DMS53 treated with DMSO at 0.1 percent for 48 hours (cell line): ENCODE measurements at regions not wholly inside any gene's neighbourhood (a gene's known extent, or its start where the extent isn't known, plus 50 kb on each side); places are given as distances from the start of the nearest gene placed in this dataset.

Experiments used
- DNase-seq: peaks from one replicate; lab custom pipeline; 2025; ENCODE audit not compliant: unreplicated experiment; lab: John Stamatoyannopoulos, UW

DNA sequence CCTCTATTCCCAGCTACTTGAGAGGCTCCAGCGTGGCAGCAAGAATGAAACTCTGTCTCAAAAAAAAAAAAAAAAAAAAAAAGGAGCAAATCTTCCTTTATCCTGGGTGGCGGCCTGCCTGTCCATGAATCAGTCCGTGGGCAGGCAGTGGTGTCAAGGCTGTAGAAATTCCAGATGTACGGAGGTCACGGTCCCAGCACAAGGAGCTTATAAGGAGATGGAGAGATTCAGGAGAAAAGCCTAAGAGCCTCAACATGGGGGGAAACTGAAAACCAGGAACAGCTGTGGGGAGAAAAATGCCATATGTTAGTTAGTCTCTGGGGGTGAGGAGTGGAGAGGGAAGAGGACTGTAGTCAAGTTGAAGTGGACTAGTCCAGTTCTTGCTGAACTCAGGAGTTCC is 130.5 kb upstream of the CRY1 start:
- DNase-seq: no peak

DNA sequence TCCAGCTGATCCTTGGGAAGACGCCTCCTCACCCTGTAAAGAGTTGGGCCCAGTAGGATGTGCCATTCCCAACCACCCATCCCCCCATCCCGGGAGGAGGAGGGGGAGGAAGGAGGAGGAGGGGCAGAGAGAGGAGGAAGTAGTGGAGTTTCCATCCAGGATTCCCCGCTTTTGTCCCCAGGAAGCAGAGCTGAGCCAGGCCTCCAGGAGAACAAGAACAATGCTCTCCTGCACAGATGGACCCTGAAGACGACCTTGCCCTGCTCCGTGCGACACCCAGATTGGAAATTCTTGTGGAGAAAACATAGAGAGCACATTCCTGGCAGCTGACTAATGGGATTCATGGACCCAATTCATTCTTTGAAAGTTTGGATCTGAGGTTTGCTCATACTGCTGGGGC is 132.3 kb upstream of the CRY1 start:
- no peak for DNase-seq

DNA sequence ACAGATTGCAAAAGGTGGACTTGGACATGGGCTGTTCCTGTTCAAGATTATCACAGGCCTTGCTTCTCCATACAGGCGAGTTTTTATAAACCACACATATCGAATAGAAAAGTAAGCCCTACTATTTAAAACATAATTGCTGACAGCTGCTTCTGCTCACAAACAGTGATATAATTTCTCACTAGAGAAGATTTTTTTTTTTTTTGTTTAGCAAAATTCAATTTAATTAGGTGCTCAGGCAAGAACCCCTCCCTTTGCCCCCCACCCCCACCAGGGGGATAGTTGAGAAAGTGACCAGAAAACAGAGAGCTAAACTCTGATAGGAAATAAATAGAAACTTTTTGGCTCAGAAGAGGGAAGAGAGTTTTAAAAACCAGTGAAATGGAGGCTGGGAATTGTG is 132.8 kb upstream of the CRY1 start:
- DNase-seq: no peak

DNA sequence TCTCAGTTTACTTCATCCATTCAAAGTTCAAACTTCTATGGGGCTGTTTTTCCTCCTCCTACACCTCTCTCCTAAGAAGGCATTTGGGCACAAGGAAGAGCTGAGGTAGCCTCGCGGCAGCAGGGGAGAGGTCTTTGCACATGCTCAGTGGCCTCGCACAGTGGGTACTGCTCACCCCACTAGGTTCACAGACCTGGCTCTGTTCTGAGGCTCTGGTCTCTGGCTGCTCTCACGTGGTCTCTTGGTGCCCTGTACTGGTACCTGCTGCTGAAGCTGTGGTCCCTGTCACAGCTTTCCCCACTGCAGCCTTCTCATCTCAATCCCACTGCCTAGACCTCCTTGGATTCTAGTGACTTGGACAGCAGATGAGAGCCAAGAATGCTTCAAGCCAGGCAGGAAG is 134.7 kb upstream of the CRY1 start:
- DNase-seq: no peak

DNA sequence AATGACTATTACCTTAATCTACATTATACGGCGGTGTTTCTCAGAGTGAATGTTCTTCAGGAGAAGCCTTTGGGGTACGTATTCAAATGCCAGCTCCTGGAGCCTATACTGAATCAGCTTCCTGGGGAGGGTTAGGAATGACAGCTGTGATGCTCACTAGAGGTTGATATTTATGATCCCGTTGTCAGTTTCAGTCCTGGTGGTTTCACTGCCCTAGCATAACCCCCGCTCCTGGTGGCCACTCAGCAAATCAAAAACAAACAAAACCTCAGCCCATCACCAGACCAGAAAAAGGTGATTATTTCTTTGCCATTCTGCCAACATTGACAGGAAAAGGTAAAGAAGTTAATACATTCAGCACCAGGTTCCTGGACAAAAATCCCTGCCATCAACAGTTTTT is 136.5 kb upstream of the CRY1 start:
- DNase-seq: no peak

DNA sequence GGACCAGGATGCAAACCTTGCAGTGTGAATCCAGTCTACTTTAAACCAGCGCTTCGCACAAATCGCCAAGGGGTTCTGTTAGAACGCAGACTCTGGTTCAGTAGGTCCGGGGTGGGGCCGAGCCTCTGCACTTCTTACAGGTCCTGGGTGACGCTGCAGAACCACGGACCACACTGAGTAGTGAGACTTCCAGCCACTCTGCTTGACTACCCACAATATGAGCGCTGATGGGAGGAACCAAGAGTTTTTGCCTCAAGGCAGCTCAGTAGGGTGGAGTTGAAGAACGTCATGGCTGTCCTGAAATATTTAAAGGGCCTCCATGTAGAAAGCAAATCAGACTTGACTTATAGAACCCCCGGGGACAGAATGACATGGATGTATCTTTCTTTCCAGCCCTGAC is 138.0 kb upstream of the CRY1 start:
- no peak for DNase-seq

DNA sequence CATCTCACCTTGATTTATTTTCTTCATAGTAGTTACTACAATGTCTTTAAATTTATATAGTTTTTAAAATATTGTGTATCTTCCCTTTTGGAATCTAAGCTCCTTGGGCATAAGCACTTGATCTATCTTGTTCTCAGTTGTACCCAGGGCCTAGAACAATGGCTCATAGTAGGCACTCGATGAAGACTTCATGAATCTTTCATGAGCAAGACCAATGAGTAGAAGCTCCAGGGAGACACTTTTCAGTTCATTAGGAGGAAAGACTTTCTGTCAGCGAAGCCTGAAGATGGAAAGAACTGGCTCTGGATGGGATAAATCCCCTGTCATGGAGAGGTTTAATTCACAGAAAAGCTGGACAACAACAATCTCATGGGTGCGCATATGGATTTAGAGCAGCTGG is 140.2 kb upstream of the CRY1 start:
- no peak for DNase-seq

DNA sequence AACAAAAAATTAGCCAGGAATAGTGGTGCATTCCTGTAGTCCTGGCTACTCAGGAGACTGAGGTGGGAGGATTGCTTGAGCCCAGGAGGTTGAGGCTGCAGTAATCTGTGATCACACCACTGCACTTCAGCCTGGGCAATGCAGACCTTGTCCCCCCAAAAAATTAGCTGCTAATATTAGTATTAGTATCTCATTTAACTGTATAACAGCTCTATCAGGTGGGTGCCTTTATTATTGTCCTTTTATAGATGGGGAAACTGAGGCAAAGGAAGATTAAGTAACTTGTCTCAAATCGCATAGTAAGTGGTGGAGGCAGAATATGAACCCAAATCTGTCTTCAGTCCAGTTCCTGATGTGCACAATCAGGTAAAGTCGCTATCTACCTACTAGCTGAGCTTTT is 142.3 kb upstream of the CRY1 start:
- no peak for DNase-seq

DNA sequence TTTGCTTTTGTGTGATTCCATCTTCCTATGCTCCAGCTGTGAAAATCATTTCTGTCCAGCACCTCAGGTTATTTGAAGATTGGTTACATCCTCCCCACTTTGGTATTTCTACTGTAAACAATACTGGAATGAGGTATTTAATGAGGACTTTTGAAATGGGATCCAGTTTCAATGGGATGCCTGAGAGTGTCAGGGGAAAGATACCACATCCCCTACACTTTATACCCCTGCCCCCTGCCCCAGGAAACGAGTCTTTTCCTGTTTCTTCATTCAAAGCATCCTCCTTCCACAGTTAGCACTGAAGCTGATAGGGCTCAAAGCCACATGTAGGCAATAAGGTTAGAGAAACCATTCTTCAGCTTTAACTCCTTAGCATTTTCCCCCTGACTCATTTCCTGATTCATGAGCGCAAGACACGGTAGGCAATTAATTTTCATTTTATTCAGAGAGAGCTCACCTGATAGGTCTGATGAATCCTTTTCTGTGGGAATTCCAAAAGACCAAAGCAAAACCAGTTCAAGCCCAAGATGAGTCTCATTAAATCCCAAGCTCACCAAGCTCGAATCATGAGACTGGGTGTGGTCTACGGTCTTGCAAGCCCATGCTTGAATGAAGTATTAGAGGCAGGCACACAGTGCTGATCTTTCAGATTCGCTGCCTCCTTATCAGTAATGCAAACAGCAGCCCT is 143.6 kb upstream of the CRY1 start:
- no peak for DNase-seq

DNA sequence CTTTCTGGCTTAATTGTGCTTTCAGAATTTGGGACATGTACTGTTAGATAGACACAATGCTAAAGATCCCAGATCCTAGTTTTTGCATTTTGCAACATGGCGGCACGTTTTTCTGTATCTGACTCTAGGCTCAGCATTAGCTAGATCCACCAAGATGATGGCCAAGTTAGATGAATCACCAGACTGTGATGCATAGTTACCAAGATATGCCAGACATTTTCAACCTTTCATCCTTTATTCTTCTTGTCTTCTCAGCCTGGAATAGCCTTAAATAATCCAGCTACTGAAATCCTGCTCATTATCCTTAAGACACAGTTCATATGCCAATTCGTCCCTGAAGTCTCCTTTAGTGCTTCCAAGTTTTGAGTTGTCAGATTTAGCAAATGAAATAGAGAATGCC is 144.9 kb upstream of the CRY1 start:
- DNase-seq: no peak

DNA sequence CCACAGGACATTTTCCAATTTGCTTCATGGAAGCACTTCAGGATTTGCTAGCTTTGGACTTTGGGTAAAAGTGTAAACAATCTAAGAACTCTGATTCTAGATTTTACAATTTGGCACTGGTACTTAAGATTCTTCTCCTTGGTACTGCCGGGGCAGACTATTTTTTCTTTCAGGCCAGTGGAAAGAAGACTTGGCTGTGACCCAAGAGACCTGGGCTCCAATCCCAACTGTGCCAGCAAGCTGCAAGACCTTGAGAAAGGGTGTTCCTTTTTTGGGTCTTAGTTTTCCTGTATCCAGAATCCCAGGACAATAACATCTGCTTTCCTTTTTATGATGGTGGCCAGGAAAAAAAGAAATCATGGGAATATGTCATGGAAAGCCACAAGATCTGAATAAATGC is 148.1 kb upstream of the CRY1 start:
- no peak for DNase-seq

DNA sequence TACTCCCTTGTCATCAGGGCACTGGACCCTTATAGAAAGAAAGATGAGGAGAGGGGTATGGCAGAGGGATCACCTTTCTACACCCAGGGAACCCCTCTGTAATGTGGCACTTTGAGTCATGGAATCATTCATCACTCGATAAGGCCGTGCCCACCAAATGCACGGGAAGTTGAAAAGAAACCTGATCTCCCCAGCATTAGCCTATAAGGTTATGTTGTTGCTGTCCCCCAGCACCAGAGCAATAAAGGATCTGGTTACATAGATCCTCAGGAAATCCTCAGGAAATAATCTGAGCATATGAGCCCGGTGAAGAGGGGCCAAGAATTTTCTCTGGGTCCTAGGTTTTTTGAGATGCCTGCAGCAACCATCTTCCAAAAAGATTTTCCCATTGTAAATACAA is 148.8 kb upstream of the CRY1 start:
- DNase-seq: no peak

DNA sequence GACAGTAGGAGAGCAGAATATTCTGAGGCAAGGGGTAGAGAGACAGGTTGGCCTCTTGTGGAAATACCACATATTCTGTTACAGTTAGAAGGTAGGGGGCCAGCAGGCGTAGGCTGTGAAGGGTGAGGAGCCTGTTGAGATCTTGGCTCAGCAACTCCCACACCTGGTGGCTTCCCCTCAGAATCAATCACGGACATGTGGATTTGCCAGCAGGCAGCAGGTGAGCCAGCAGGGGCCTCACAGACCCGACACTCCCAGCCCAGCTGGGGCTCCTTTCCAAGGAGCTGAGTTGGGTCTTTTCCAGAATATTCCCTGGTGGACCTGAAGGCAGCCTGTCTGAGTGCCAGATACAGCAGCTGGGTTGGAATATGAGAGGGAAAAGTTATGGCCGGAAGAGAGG is 150.0 kb upstream of the CRY1 start:
- DNase-seq: no peak

DNA sequence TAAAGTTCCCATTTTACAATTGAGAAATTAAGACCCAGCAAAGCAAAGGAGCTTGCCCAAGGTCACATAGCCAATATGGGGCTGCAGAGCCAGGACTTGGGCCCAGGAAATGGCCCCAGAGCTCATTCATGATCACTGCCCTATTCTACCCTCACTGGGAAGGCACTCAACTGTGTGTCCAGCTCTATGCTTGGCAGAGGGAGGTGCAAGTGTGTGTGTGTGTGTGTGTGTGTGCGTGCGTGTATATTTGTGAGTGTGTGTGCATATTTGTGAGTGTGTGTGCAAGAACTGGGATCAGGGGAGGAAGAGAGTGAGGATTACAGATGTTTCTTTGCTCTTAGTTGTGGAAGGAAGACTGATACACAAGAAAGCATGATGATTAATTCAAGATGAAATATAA is 151.2 kb upstream of the CRY1 start:
- no peak for DNase-seq

DNA sequence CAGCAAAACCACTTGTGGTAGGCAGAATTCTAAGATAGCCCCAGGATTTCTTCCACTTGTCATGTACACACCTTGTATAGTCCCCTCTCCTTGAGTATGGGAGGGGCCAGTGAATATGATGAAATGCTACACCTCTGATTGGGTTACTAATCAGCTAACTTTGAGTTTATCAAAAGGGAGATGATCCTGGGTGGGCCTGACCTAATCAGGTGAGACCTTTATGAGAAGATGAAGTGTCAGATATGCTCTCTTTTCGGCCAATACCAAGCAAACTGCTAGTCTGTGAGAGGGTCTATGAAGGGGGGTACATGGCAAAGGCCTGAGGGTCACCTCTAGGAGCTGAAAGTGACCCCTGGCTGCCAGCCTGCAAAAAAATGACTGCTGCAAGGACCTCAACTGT is 154.3 kb upstream of the CRY1 start:
- no peak for DNase-seq

DNA sequence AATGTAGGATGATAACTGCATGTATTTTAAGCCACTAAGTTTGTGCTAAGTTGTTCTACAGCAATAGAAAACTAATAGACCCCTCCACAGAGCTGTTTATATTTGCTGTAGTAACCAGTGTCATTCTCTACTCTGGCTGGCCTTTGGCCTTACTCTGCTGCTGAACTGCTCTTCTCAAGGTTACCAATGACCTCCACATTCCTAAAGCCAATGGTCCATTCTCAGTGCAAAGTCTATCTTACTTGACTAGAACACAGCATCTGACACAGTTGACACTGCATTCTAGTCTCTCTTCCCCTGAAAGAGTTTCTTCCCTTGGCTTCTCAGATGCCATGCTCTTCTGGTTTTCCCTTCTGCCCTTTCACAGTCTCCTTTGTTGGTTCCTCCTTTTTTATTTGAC is 154.8 kb upstream of the CRY1 start:
- DNase-seq: no peak

DNA sequence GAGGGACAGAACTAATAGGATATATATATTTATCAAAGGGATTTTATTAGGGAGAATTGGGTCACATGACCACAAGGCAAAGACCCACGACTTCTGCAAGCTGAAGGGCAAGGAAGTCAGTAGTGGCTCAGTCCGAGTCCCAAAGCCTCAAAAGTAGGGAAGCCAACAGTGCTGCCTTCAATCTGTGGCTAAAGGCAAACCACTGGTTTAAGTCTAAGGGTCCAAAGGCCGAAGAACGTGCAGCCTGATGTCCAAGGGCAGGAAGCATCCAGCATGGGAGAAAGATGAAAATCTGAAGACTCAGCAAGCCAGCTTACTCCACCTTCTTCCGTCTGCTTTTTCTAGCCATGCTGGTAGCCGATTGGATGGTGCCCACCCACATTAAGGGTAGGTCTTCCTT is 157.9 kb upstream of the CRY1 start:
- DNase-seq: no peak

DNA sequence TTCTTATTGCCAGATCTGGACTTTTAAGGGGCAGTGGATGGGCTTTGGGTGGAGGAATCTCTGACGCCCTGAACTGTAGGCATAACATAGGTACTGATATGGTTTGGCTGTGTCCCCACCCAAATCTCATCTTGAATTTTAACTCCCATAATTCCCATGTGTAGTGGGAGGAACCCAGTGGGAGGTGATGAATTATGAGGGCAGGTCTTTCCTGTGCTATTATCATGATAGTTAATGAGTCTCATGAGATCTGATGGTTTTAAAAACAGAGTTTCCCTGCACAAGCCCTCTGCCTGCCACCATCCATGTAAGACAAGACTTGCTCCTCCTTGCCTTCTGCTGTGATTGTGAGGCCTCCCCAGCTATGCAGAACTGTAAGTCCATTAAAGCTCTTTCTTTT is 160.0 kb upstream of the CRY1 start:
- DNase-seq: no peak

DNA sequence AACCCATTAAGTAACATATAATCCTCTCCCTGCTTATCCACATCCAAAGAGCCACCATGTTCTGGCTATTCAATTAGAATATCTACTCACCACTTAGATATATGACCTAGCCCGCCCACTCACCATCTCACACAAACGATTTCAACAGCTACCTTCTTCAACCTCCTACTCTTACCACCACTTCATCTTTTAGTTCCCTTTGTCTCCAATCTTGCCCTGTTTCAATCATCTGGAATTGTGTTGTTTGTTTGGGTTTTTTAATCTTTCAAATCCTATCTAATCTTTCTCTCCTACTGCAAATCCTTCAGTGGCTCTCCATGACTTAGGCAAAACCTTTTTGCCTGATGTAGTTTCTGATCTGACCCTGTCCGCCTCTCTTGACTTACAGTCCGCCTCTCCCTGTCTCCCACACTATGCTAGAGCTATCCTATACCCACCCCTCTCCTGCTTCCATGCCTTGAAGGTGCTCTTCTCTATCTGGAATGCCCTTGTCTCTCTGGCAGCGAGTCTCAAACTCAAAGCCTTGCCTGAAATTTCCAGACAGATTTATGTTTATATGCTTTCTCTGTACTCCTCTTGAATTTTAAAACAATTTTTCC is 161.0 kb upstream of the CRY1 start:
- DNase-seq: no peak

DNA sequence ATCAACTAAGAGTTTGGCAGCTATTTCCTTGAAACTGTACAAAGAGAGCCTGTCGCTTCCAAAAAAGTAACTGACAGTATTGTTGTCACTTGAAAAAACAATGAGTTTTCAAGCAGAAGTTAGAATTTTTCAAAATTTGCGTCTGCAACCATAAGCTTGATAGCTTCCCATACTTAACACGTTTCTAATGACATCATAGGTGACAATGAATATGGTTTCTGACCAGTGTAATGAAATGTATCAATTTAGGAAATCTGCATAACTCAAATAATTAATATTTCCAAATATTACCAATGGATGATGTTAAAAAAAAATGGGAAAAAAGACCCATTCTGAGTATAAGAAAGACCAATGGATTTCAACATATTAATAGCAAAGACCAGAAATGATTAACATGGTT is 165.4 kb upstream of the CRY1 start:
- DNase-seq: no peak

DNA sequence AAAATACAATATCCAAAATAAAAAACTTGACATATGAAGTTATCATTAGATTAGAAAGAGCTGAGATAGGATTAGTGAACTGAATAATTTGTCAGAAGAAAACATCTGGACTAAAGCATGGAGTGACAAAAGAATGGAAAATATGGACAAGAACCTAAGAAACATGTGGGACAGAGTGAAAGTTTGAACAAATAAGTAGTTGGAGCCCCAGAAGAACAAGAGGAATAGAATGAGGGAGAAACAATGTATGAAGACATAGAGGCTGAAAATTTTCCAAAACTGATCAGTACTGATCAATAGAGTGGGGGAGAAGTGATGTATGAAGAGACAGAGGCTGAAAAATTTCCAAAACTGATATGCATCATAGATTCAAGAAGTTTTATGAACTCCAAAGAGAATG is 170.6 kb upstream of the CRY1 start:
- DNase-seq: no peak

DNA sequence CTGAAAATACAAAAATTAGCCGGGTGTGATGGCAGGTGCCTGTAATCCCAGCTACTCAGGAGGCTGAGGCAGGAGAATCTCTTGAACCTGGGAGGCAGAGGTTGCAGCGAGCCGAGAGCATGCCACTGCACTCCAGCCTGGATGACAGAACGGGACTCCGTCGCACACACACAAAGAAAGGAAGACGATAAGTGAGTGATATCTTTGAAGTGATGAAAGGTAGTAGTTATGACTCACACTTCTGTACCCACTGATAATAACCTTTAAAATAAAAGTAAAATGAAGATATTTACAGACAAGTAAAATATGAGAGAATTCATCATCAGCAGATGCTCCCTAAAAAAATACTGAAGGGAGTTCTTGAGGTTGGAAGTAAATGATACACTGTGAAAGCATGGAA is 171.3 kb upstream of the CRY1 start:
- no peak for DNase-seq

DNA sequence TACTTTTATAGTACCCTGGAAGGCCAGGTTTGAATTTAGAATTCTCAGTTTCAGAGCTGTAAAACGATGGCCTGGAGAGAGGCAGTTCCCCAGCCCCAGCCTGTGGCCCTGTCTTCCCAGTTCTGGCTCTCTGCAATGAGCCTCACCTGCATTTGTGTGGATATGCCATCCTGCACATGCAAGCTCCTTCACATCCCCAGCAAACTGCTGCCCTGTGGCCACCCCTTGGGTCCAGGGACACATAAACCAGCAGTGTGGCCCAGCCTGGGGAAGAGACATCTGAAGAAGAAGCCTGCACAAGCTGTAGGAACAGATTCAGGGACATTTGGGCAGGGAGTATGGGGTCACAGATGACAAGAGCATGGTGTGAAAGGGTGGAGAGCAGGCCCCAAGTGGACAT is 174.3 kb upstream of the CRY1 start:
- DNase-seq: no peak
